HG03469 (cell line): ENCODE measurements at regions not wholly inside any gene's neighbourhood (a gene's known extent, or its start where the extent isn't known, plus 50 kb on each side); places are given as distances from the start of the nearest gene placed in this dataset.

Experiments
- ATAC-seq: cut with Tn5 transposase; IDR thresholded peaks from one replicate; pipeline ENCODE4 v1.9.1; 2021; ENCODE audit warnings: mild to moderate bottlenecking, moderate library complexity, moderate number of reproducible peaks; ENCODE audit not compliant: unreplicated experiment

- ATAC-seq, result no peak
Measured at GRCh38 chr13:110097013-110097412, 209.9 kb downstream of the COL4A1 start.

GRCh38 chr13:110092831-110093247, 214.1 kb downstream of the COL4A1 start:
- ATAC-seq, result no peak

- ATAC-seq, result no peak
Measured at GRCh38 chr13:110089815-110090214, 217.1 kb downstream of the COL4A1 start.

- ATAC-seq, result no peak
Measured at GRCh38 chr13:110089100-110089499, 217.9 kb downstream of the COL4A1 start.

- ATAC-seq, result no peak
Measured at GRCh38 chr13:110073982-110074381, 233.0 kb downstream of the COL4A1 start.

GRCh38 chr13:110070511-110071120, 236.3 kb downstream of the COL4A1 start:
- no peak for ATAC-seq

GRCh38 chr13:110070046-110070445, 236.9 kb downstream of the COL4A1 start:
- no peak for ATAC-seq

- ATAC-seq, result no peak
Measured at GRCh38 chr13:110068176-110068473, 238.8 kb downstream of the COL4A1 start.

GRCh38 chr13:110067355-110068175, 239.4 kb downstream of the COL4A1 start:
- no peak for ATAC-seq

GRCh38 chr13:110065780-110066179, 241.2 kb downstream of the COL4A1 start:
- ATAC-seq, result no peak

- ATAC-seq, result no peak
Measured at GRCh38 chr13:110063490-110064421, 243.2 kb downstream of the COL4A1 start.

- no peak for ATAC-seq
Measured at GRCh38 chr13:110062777-110063442, 244.0 kb downstream of the COL4A1 start.

GRCh38 chr13:110062077-110062776, 244.7 kb downstream of the COL4A1 start:
- ATAC-seq, result no peak

GRCh38 chr13:110061270-110061669, 245.7 kb downstream of the COL4A1 start:
- no peak for ATAC-seq

- no peak for ATAC-seq
Measured at GRCh38 chr13:110057052-110057451, 249.9 kb downstream of the COL4A1 start.

GRCh38 chr13:110056640-110057039, 250.3 kb downstream of the COL4A1 start:
- ATAC-seq, result no peak

- no peak for ATAC-seq
Measured at GRCh38 chr13:110055089-110055488, 251.9 kb downstream of the COL4A1 start.

GRCh38 chr13:110054041-110054440, 252.9 kb downstream of the COL4A1 start:
- ATAC-seq, result no peak

GRCh38 chr13:110047496-110047895, 259.5 kb downstream of the COL4A1 start:
- no peak for ATAC-seq

GRCh38 chr13:110046811-110047210, 260.1 kb downstream of the COL4A1 start:
- no peak for ATAC-seq
